GM21390 (cell line): ENCODE measurements at regions not wholly inside any gene's neighbourhood (a gene's known extent, or its start where the extent isn't known, plus 50 kb on each side); places are given as distances from the start of the nearest gene placed in this dataset.

Source experiments
- ATAC-seq: cut with Tn5 transposase; IDR thresholded peaks from one replicate; pipeline ENCODE4 v1.9.1; 2021; ENCODE audit not compliant: unreplicated experiment

DNA sequence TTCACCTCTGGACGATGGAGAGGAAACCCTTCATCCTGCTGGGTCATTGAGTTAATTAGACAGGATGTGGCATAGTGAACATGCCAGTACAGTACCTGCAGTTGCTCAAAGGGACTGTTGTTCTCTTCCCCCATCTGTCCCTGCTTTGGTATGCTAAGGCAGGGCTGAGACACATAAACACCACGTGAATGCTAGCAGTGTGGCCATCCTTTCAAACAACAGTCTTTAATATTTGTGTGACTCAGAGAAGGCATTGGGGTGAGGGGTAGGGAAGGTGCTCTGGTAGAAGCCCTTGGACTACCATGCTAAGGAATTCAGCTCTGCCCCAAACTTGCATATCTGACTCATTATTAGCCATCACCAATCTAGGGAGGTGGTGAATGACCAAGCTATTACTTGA, 180.2 kb upstream of the ZNF618 start:
- ATAC-seq = no peak

DNA sequence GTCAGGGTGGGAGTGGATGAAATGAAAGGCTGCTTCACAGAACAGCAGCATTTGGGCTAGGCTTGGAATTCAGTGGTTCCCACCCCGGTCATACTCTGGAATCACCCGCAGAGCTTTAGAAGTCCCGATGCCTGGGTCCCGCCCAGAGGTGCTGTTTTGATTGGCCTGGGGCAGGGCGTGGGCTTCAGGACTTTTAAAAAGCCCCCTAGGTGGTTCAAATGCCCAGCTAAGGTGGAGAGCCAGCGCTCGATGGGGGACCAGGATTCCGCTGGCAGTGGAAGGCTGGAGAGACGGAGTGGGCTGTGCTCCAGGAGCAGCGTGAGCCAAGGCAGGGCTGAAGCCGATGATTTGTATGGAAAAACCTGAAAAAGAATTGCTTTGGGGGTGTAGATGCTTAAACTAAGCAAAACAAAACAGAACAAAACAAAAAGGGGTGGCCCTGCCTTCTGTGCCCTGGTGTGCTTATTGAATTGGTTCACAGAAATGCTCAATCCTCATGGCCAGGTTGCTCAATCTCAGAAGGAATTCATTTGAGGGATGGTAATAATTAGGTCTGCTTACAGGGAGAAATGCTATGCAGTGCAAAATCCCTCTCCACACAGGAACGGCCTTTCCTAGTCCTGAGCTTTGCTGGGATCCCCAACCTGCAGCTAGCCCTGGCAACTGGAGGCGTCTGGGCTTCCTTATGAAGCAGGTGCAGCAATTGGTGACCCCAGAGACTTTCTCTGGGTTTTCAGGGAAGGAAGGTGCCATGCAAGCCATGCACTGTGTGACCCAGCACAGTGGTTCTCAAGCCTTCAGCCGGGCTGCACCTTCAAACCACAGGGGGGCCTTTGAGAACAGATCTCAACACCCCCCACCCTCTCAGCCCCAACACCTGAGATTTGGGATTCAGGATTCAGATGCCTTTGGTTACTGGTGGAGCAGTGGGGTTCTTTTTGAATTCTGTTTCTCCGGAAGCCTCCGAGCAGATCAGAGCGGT, 174.0 kb upstream of the ZNF618 start:
- ATAC-seq = no peak

DNA sequence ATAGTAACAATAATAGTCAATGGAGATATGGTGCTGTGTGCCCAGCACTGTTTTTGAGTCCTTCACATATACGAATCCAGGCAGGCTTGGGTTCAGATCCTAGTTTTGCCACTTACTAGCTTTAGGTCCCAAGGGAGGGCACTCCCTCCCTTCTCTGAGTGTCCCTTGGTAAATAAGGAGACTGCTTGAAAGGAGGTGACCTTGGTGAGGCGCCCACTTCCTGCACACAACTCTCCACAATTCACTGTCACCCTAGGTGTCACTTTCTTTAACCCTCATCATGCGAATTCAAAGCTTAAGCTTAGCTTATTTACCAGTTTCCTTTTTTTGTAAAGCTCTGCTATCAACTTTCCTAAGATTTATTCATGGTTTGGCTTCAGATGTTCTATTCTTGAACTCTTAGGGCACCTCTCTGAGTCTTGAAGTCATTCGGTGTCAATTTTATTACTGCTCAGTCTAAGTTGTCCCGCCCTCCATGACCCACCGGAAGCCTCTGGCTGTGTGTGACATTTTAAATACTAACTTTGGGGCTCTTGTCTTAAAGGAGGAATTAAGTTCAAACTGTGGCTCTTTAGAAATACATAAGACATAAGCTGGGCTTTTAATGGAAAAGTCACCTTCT, 170.7 kb upstream of the ZNF618 start:
- ATAC-seq = no peak

DNA sequence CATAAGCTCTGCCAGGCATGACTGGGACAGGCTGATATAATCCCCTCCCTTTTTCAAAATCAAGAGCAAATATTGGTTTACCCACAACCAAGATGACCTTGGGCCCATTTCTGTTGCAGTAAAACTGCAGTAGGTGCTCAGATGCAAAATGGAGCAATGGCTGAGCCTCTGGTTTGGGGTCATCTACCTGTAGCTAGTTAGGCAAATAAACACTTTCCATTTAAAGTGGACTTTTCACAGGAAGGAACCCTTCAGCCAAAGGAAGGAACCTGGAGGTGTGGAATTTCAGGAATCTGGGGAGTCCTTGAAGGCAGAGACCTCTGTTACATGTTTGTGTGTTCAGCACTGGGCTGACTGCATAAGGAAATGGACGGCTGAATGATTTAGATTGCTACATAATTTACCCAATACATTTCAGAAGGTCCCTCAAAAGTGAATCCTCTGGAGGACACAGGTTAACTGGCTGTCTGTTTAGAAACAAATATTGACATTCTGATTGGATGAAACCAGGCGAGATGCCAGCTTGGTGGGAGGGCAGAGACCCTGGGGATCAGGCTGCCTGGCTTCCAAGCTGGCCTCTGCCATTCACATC, 170.1 kb upstream of the ZNF618 start:
- no peak for ATAC-seq

DNA sequence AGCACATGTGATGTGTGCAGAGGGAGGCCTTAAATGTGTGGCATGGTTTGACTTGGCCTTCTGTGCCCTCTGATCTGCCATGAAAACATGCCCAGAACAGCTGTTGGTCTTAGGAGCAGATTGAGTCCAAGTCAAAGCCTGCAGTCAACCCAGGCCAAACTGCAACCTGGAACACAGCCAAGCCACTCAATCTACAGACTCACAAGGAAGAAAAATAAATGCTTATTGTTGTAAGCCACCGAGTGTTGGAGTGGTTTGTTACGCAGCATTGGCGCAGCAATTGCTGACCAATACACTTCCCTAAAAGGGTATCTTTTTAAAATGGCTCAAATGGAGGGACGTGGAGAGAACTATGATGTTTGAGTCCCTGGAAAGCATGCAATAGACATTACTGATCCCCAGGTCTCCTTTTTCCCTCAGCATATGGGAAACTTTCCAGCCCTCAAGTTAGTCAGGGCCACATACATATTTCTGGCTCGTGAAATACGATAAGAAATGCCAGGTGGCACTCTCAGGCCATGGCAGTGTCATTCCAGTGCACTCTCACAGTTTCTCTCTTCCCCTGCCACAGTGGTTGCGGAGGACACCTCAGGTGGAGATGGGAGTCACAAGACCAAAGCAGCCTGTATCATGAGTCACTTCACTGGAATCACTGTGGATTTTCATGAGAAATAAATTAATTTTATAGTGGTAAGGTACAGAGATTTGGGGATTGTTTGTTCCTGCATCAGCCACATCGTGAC, 168.0 kb upstream of the ZNF618 start:
- ATAC-seq = no peak

DNA sequence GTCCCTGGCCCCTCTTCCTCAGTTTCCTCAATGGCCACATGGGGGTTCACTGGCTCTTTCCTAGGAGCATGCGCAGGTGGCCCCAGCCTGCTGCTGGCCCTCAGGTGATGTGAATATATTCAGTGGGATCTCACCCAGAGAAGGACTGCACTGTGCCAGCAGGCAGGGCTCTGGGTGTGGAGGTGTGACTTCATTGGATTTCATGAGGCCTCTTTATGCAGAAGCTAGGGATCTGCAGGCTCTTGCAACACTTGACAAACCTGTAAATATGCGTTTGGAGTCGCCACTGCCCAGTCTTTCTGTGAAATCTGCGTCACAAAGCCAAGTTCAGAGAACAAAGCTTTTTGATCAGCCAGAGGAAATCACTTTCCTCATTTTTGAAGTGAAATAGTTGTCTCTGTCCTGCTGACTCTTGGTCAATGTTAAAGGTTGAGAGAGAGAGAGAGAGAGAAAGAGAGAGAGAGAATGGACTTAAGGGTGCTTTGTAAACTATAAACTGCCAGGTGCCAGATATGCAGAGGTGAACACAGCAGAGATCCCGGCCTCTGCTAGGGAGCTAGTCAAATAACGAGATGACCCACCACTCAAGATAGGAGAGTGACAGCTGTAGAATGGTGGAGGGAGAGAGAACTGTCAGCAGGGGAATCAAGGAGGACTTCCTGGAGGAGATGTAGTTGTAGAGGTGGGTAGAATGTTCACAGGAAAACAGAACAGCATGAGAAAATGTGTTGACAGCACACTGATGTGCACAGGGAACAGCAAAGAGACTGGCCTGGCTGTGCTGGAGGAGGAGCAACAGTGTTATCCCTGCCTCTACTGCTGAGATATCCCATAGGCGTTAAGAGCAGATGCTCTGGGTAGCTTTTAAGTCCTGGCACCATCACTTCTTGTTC, 167.0 kb upstream of the ZNF618 start:
- ATAC-seq = no peak

DNA sequence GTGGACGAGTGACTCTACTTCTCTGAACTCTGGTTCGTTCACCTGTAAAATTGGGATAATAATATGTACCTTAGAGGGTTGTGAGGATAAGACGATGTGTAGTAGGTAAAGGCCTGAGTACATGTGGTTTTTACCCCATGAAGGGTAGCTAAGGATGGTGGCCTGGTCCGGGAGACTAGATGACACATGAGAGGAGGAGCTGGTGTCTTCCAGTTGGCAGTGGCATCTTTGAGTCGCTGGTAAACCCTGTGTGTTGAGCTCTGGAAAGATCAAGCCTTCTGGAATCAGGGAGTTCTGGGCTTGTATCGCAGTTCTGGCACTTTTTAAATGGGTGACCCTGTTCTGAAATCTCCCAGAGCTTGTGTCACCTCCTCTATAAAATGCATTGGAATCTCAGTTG, 166.4 kb upstream of the ZNF618 start:
- no peak for ATAC-seq

DNA sequence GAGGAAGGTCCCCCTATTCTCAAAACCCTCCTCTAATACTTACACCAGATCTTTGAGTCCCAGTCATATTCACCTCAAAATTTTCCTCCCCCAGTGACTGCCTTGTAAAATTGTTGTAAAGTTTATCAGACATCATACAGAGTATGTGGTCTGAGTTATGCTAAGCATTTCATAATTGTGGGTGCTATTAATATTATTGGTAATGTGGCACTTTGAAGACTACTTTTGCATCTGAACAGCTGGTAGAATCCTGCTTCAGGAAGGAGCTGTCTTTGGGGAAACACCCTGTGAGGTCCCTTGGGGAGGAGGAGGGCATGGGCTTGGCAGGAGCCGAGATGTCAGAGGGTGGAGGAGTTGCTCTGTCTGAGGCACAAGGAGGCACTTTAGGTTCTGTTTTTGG, 164.9 kb upstream of the ZNF618 start:
- no peak for ATAC-seq

DNA sequence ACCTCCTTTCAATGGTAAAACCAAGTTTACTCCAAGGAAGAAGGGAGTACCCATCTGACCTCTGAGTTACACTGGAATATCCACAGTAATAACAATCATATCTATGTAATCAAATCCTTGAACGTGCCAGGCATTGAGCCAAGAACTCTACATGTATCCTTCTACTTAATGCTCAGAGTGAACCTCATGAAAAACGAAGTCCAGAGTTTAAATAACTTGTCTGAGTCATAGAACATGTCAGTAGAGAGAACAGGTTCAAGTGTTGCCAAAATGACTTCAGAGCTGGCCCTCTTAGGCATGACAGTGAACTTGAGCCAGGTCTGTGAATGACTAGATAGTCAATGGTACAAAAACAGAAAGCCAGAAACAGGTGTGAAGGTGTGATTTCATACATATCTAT, 164.1 kb upstream of the ZNF618 start:
- no peak for ATAC-seq

DNA sequence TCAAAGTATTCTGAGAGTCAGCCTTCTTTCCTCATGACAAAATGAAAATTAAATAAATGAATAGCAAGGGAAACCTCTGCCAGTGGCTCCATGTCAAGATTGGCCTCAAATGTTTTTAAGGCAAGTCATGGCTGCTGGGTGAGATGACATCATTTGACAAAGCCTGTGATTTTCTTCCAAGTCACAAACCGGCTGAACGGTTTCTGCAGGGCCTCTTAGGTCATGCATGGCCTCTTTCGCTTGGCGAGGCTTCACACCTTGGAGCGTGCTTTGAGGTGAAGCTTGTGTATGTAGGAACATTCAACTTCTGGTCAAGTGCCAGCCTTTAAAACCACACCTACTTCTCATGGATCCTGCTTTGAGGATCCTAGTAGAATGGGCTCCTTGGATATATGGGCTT, 161.0 kb upstream of the ZNF618 start:
- ATAC-seq = no peak

DNA sequence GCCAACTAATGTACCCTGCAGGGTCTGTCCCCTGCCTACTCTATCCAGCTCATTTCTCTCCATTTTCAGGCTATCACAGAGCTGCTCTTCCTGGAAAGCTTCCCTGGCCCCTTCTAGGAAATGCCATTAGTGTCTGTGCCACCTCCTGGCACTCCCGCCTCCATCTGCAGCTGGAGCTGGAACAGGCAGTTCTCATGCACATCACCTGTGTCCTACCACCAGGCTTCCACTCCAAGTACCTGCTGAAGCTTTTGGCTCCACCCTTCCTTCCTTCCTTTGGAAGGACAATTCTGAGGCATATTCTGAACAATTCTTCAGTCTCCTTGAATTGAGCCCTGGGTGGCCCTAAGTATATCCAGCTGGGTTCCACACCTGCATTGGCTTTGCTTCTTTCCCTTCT, 156.2 kb upstream of the ZNF618 start:
- no peak for ATAC-seq

DNA sequence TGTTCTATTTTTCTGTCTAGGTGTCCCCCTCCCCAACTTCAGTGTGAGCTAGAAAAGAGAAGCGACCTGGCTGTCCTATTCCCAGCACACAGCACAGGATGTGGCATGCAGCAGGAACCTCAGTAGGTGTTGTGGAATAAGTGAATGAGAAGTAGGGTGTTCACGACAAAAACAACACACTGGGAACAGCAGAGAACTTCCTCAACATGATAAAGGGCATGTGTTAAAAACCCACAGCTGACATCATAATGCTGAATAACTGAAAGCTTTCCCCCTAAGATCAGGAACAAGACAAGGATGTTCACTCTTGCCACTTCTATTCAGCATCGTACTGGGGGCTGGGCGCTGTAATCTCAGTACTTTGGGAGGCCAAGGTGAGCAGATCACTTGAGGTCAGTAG, 155.6 kb upstream of the ZNF618 start:
- no peak for ATAC-seq

DNA sequence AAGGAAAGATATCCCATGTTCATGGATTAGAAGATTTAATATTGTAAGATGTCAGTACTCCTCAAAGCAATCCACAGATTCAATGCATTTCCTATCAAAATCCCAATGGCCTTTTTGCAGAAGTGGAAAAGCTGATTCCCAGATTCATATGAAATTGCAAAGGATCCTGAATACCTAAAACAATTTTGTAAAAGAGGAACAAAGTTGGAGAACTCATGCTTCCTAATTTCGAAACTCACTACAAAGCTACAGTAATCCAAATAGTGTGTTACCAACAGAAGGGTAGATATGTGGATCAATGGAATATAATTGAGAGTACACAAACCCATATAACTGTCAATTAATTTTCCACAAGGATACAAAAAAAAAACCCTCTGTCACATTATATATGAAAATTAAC, 154.3 kb upstream of the ZNF618 start:
- ATAC-seq = no peak

DNA sequence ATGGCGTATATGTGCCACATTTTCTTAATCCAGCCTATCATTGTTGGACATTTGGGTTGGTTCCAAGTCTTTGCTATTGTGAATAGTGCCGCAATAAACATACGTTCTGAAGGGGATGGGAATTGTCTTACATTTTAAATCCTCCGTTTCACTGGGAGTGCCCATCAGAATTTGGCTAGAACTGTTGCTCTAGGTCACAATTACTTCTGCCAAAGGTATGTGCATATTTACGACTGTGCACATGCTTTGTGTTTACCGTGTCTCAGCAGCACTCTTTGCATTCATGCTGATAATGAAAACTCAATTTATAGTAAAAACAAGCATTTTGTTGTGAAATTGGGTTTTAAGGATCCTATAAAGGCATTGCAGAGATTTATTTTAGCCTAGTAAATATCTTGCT, 151.9 kb upstream of the ZNF618 start:
- ATAC-seq = no peak

DNA sequence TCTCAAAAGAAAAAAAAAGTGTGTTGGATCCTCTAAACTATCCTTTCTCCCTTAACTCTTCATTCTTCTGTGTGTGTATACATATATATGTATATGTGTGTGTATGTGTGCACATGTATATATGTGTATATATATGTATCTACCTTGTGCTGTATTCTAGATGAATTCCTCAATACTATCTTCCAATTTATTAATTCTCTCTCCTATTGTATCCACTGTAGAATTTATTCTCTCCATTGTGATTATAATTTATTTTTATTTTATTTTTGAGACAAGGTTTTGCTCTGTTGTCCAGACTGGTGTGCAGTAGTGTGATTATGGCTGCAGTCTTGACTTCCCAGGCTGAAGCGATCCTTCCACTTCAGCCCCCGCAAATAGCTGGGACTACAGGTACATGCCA, 147.1 kb upstream of the ZNF618 start:
- ATAC-seq = no peak

DNA sequence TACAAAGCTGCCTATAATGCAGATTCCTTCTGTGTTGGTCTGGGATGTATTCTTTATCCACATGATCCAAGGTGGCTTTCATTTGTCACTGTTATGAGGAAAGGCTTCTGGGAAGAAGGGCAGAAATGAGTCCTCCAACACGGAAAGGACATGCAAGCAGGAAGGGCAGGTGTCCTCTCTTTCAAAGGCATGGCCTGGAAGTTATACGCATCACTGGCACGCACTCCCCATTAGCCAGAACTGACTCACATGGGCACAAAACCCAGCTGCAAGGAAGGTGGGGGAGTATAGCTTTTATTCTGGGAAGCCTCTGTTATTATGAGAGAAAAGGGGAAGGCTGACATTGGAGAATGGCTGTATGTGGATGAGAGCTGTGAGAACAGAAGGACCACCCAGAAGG, 141.3 kb upstream of the ZNF618 start:
- no peak for ATAC-seq

DNA sequence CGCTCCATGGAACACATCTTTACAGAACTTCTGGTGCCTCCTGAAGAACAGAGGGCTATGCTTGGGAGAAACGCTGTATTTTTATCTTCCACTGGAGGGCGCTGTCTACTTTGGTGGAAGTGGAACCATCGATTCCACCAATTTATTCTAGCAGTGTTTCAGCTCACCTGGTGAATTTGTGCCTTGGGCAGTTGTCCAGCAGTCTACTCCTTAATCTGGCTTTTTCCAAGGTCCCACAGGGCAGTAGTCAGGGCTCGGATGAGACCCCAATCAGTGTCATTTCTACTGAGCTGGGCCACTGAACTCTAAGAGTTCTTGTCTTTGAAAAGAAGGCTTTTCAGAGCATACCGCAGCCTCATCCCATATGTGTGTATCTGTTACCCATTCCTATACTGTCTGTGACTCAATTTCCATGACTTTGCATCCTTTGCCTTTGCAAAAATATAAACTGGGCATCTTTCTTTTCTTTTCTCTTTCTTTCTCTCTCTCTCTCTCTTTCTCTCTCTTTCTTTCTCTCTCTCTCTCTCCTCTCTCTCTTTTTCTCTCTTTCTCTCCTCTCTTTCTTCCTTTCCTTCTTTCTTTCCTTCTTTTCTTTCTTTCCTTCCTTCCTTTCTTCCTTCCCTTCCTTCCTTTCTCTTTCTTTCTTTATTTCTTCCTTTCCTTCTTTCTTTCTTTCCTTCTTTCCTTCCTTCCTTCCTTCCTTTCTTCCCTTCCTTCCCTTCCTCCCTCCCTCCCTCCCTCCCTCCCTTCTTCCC, 138.4 kb upstream of the ZNF618 start:
- ATAC-seq = no peak

DNA sequence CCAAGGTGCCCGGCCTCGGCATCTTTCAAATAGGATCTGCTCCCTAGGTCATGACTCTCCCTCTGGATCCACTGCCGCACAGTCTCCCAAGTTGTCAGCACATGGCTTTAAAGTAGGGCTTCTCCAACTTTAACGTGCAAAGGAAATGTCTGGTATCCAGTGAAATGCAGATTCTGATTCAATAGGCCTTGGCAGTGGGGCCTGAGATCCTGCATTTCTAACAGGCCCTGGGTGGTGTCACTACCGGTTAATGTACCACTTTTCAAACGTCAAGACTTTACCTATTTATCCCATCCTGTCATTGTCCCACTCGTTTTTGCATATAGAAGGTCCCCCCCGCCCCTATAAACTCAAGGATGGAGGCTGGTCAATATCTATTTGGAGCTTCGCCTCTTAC, 137.6 kb upstream of the ZNF618 start:
- ATAC-seq = no peak

DNA sequence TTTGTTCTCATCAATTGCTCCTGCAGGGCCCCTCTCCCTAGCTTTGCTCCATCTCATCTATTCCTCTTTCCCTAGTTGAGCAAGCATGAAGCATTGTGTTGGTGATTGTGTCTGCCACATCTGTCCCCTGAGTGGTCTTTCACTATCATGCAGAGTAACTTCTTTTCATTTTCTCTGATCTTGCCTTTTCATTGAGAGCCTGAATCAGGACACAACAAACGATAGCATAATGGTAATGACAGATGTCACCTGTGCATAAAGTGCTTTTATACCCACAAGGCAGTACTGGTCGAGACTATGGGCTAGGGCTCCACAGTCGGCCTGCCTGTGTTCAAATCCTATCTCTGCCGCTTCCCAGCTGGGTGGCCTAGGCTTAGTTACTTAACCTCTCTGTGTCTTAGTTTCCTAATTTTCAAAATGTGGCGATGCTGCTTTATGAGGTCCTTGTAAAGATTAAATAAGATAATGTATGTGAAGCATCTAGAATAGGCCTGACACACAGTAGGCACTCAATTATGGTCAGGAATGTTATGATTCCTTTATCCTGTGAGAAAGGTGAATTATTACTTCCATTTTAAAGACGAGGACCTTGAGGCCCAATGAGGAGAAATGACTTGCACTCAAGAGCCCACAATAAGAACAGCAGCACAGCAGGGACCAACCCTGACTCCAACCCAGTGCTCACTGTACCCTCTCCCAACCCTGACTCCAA, 137.1 kb upstream of the ZNF618 start:
- no peak for ATAC-seq
